ENCODE measurements at regions not wholly inside any gene's neighbourhood (a gene's known extent, or its start where the extent isn't known, plus 50 kb on each side); places are given as distances from the start of the nearest gene placed in this dataset.

DNA sequence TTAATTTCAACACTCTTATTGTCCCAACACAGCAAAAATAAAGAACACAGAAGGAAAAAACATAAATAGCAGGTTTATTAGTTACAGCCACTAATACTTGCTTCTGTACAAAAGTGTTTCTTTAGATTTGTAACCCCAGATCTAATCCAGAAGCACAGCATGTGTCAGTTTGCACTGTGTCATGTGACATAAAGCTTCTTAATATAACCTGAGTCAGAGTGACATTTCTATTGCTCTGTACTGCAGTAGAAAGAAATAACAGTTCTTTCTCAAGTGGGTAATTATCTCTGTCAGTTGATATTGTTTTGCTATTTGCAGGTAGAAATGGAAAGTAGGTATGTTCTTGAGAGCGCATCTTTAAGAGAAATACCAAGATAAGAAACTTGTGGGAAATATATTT, 422.5 kb downstream of the ZIC3 start:
- no peak overlapping the region for H3K27ac ChIP-seq
- no peaks in the 10 kb centered on the region for H3K27me3 ChIP-seq (replicated peaks; ENCODE audit: insufficient read depth)
- H3K4me1 ChIP-seq (ENCODE audit: control insufficient read depth in 1 of 2, low read depth in 2 of 2), result no peaks in the 10 kb centered on the region
- H3K9me3 ChIP-seq, result no peaks in the 10 kb centered on the region
- no peak overlapping the region for H3K4me3 ChIP-seq
- no peak for DNase-seq (ENCODE audit: low spot score)
- no peak for TF ChIP-seq CTCF (IDR thresholded peaks at IDR 0.05)
- ATAC-seq (ENCODE audit: insufficient number of reproducible peaks, low FRiP score, low read depth), result no peak
- no peaks in the 10 kb centered on the region for H3K36me3 ChIP-seq

GRCh38 chrX:137998619-137999018, 432.7 kb downstream of the ZIC3 start:
- ATAC-seq (ENCODE audit: insufficient number of reproducible peaks, low FRiP score, low read depth), result no peak
- Histone ChIP-seq H3K4me1 (ENCODE audit: control insufficient read depth in 1 of 2, low read depth in 2 of 2) (no peaks in the 10 kb centered on the region), H3K27me3 (replicated peaks; ENCODE audit: insufficient read depth) (no peaks in the 10 kb centered on the region), H3K4me3 (no peak overlapping the region), H3K9me3 (no peaks in the 10 kb centered on the region), H3K27ac (no peak overlapping the region), H3K36me3 (no peaks in the 10 kb centered on the region)
- no peak for DNase-seq (ENCODE audit: low spot score)
- TF ChIP-seq CTCF (IDR thresholded peaks at IDR 0.05), result no peak

DNA sequence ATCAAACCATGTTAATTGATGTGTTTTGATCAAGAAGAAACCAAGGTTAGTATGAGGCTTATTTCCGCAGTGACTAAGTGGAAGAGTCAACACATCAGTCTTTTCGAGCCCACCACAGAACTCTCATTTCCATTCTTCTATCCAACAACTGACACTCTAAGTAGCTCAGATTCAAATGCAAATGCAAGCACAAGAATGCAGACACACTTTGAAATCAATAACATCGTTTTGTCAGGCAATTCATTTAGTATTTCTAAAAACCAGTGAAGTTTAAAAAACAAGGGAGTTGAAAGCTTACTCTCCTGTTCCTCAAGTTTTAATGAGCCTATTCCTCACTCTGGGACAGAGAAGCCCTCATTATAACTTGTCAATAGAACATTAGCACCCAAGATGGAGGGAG, 433.1 kb downstream of the ZIC3 start:
- no peak for TF ChIP-seq CTCF (IDR thresholded peaks at IDR 0.05)
- H3K4me1 ChIP-seq (ENCODE audit: control insufficient read depth in 1 of 2, low read depth in 2 of 2), result no peaks in the 10 kb centered on the region
- H3K4me3 ChIP-seq, result no peak overlapping the region
- H3K27ac ChIP-seq, result no peak overlapping the region
- H3K27me3 ChIP-seq (replicated peaks; ENCODE audit: insufficient read depth), result no peaks in the 10 kb centered on the region
- no peaks in the 10 kb centered on the region for H3K9me3 ChIP-seq
- no peak for ATAC-seq (ENCODE audit: insufficient number of reproducible peaks, low FRiP score, low read depth)
- DNase-seq (ENCODE audit: low spot score), result no peak
- H3K36me3 ChIP-seq, result no peaks in the 10 kb centered on the region

DNA sequence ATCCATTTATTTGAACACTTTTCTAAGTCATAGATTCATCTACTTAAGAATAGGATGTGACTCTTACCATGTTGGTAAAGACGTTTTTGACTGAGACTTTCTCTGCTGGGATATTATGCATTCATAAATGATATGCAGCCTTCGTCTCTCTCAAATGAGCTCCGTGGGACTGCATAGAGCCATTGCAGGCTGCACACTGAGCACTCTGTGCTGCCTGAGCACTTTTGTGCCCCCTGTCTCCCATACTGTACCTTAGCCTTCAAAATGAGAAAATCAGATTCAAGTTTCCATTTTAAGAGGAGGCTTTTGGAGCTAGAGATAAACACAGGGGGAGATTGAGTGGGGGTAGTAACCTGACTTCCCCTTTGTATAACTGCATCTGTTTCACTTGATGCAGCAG, 433.6 kb downstream of the ZIC3 start:
- no peaks in the 10 kb centered on the region for H3K4me1 ChIP-seq (ENCODE audit: control insufficient read depth in 1 of 2, low read depth in 2 of 2)
- H3K4me3 ChIP-seq, result no peak overlapping the region
- H3K27ac ChIP-seq, result no peak overlapping the region
- ATAC-seq (ENCODE audit: insufficient number of reproducible peaks, low FRiP score, low read depth) (no peak), DNase-seq (ENCODE audit: low spot score) (no peak)
- no peak for TF ChIP-seq CTCF (IDR thresholded peaks at IDR 0.05)
- no peaks in the 10 kb centered on the region for H3K36me3 ChIP-seq
- no peaks in the 10 kb centered on the region for H3K9me3 ChIP-seq
- no peaks in the 10 kb centered on the region for H3K27me3 ChIP-seq (replicated peaks; ENCODE audit: insufficient read depth)

DNA sequence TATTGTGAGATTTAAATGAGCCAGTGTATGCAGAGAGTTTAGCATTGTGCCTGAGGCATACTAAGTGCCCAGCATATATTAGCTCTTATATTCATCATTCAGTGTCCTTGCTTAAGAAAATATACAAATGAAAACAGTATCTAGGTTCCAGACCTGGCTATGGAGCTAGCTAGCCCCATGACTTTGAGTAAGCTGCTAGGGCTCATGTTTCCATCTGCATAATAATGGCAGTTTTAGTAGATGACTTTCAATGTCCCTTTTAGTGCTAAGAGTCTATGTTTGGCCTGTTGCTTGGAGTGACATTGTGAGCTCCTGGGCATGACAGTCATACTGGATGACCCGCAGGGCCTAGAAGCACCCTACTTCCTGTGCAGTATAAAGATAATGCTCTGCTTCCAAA, 435.3 kb downstream of the ZIC3 start:
- H3K27ac ChIP-seq, result no peak overlapping the region
- DNase-seq (ENCODE audit: low spot score) (no peak), ATAC-seq (ENCODE audit: insufficient number of reproducible peaks, low FRiP score, low read depth) (no peak)
- H3K36me3 ChIP-seq, result no peaks in the 10 kb centered on the region
- H3K4me1 ChIP-seq (ENCODE audit: control insufficient read depth in 1 of 2, low read depth in 2 of 2), result no peaks in the 10 kb centered on the region
- no peaks in the 10 kb centered on the region for H3K9me3 ChIP-seq
- no peak for TF ChIP-seq CTCF (IDR thresholded peaks at IDR 0.05)
- no peaks in the 10 kb centered on the region for H3K27me3 ChIP-seq (replicated peaks; ENCODE audit: insufficient read depth)
- no peak overlapping the region for H3K4me3 ChIP-seq

Measured in thoracic aorta (tissue), 2 donors.